Calu3 (cell line): ENCODE measurements at regions not wholly inside any gene's neighbourhood (a gene's known extent, or its start where the extent isn't known, plus 50 kb on each side); places are given as distances from the start of the nearest gene placed in this dataset.
"Not testable (repeated sequence)": the region's sequence is repeated elsewhere in the genome, so short reads cannot be mapped to it uniquely, and the experiment has no call there.

ENCODE experiments used
- BruUV-seq: library from RNA; stranded (reverse); fragments of 400-500 nt; replicated peaks from 2 replicates; lab custom pipeline; 2021; lab: Mats Ljungman, UMichigan
- CTCF ChIA-PET: fragments of 300-600 bp; sonication (Branson Sonifier 250); formaldehyde crosslinking; loops from one replicate; lab custom pipeline; 2022; ENCODE audit warnings: antibody characterized with exemption; lab: Charles Lee
- DNase-seq: peaks from one replicate; pipeline ENCODE4 v3.0.0; 2022
- H3K27ac Mint-ChIP-seq: one replicate; pipeline ENCODE4 v1.8.0; 2022; ENCODE audit warnings: mixed read lengths; ENCODE audit not compliant: unreplicated experiment
- H3K27me3 Mint-ChIP-seq: one replicate; pipeline ENCODE4 v1.8.0; 2022; ENCODE audit warnings: mixed read lengths; ENCODE audit not compliant: unreplicated experiment
- H3K36me3 Mint-ChIP-seq: one replicate; pipeline ENCODE4 v1.8.0; 2022; ENCODE audit warnings: mild to moderate bottlenecking, moderate library complexity, mixed read lengths; ENCODE audit not compliant: insufficient read depth, unreplicated experiment
- H3K4me1 Mint-ChIP-seq: one replicate; pipeline ENCODE4 v1.8.0; 2022; ENCODE audit warnings: mild to moderate bottlenecking, low read depth, mixed read lengths; ENCODE audit not compliant: unreplicated experiment
- H3K4me3 Mint-ChIP-seq: one replicate; pipeline ENCODE4 v1.8.0; 2022; ENCODE audit warnings: mild to moderate bottlenecking, low read depth, moderate library complexity, mixed read lengths; ENCODE audit not compliant: unreplicated experiment
- H3K9me3 Mint-ChIP-seq: one replicate; pipeline ENCODE4 v1.8.0; 2022; ENCODE audit warnings: low read depth, mixed read lengths; ENCODE audit not compliant: unreplicated experiment
- CTCF ChIP-seq: fragments of 200-600 bp; IDR thresholded peaks from one replicate; pipeline ENCODE4 v1.8.0; 2022; ENCODE audit warnings: antibody characterized with exemption; ENCODE audit not compliant: unreplicated experiment
- intact Hi-C: fragments of 100-400 bp; cut with micrococcal nuclease; formaldehyde crosslinking; loops from one replicate; pipeline ENCODE4 v1.10.0; 2022; ENCODE audit not compliant: unreplicated experiment

GRCh38 chr4:124067046-124067445, 645.5 kb downstream of the ANKRD50 start:
- peaks cover 13% of the 10 kb centered on the region for H3K9me3 Mint-ChIP-seq
- intact Hi-C loops = no loop called here
- DNase-seq = no peak

GRCh38 chr4:124070688-124071484, 641.6 kb downstream of the ANKRD50 start:
- H3K27ac Mint-ChIP-seq = no peak overlapping the region
- CTCF ChIA-PET = no interaction called here
- no peak for DNase-seq
- no TSS peak for BruUV-seq
- no peak for TF ChIP-seq CTCF
- H3K4me3 Mint-ChIP-seq = no peak overlapping the region
- no peaks in the 10 kb centered on the region for H3K36me3 Mint-ChIP-seq
- H3K9me3 Mint-ChIP-seq = peaks cover 13% of the 10 kb centered on the region
- intact Hi-C loops = no loop called here
- no peaks in the 10 kb centered on the region for H3K4me1 Mint-ChIP-seq
- H3K27me3 Mint-ChIP-seq = no peaks in the 10 kb centered on the region

More at GRCh38 chr4:124067046-124067445, 645.5 kb downstream of the ANKRD50 start:
- H3K4me3 Mint-ChIP-seq = no peak overlapping the region
- no peak overlapping the region for H3K27ac Mint-ChIP-seq
- no TSS peak for BruUV-seq
- TF ChIP-seq CTCF = no peak
- H3K36me3 Mint-ChIP-seq = no peaks in the 10 kb centered on the region
- CTCF ChIA-PET = no interaction called here
- H3K4me1 Mint-ChIP-seq = no peaks in the 10 kb centered on the region
- no peaks in the 10 kb centered on the region for H3K27me3 Mint-ChIP-seq

- H3K36me3 Mint-ChIP-seq, DNase-seq, H3K4me1 Mint-ChIP-seq, H3K27ac Mint-ChIP-seq, intact Hi-C loops, CTCF ChIA-PET, H3K27me3 Mint-ChIP-seq, H3K4me3 Mint-ChIP-seq, BruUV-seq: not testable (repeated sequence)
- peaks cover 15% of the 10 kb centered on the region for H3K9me3 Mint-ChIP-seq
Observed at GRCh38 chr4:124075276-124075675, 637.3 kb downstream of the ANKRD50 start.

GRCh38 chr4:124079174-124079780, 633.3 kb downstream of the ANKRD50 start:
- DNase-seq = no peak
- Mint-ChIP-seq H3K4me3 (no peak overlapping the region), H3K9me3 (peaks cover 2% of the 10 kb centered on the region), H3K27ac (no peak overlapping the region), H3K27me3 (no peaks in the 10 kb centered on the region), H3K36me3 (no peaks in the 10 kb centered on the region), H3K4me1 (no peaks in the 10 kb centered on the region)
- BruUV-seq = no TSS peak
- CTCF ChIA-PET = no interaction called here
- TF ChIP-seq CTCF = no peak
- intact Hi-C loops = no loop called here

- CTCF ChIA-PET = no interaction called here
- no TSS peak for BruUV-seq
- intact Hi-C loops = no loop called here
- no peak overlapping the region for H3K4me3 Mint-ChIP-seq
- no peak overlapping the region for H3K27ac Mint-ChIP-seq
- TF ChIP-seq CTCF = no peak
- H3K36me3 Mint-ChIP-seq = no peaks in the 10 kb centered on the region
- DNase-seq = no peak
- H3K9me3 Mint-ChIP-seq = peaks cover 2% of the 10 kb centered on the region
- H3K4me1 Mint-ChIP-seq = no peaks in the 10 kb centered on the region
- no peaks in the 10 kb centered on the region for H3K27me3 Mint-ChIP-seq
Observed at GRCh38 chr4:124083711-124084110, 628.8 kb downstream of the ANKRD50 start.
